Breast epithelium (tissue), 3 donors: ENCODE measurements at regions not wholly inside any gene's neighbourhood (a gene's known extent, or its start where the extent isn't known, plus 50 kb on each side); places are given as distances from the start of the nearest gene placed in this dataset.

Experiments
- POLR2A ChIP-seq: fragments of 450-650 bp; IDR thresholded peaks from one replicate; pipeline ENCODE4 v1.6.1; 2016; ENCODE audit warnings: antibody characterized with exemption, mild to moderate bottlenecking, moderate library complexity
- TF ChIP-seq, protein P1 (sequence below), 3 donors: fragments of 450-650 bp; IDR thresholded peaks; one replicate each; pipeline ENCODE4 v1.5.1; 2016 to 2017; ENCODE audit warnings: antibody characterized with exemption in 3 of 3, mild to moderate bottlenecking in 3 of 3, moderate library complexity in 3 of 3

DNA sequence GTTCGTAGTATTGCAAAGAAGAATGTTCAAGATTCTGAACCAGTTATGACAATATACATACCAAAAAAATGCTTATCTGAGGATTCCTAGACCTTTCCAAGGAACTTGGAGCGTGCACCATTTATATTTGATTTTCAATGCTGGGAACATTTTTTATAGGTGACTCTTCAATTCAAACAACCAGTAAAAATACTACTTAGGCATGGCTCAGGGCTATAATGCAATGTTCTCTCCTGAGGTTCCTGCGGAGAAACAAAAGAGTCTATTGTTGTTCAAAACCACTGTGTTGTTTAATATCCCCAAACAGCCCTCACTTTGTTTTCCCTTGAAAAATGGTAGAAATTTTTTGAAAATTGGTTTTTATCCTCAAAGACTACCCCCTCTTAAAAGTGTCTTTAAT lies 335.7 kb upstream of the IZUMO3 start:
- TF ChIP-seq, protein P1, sequence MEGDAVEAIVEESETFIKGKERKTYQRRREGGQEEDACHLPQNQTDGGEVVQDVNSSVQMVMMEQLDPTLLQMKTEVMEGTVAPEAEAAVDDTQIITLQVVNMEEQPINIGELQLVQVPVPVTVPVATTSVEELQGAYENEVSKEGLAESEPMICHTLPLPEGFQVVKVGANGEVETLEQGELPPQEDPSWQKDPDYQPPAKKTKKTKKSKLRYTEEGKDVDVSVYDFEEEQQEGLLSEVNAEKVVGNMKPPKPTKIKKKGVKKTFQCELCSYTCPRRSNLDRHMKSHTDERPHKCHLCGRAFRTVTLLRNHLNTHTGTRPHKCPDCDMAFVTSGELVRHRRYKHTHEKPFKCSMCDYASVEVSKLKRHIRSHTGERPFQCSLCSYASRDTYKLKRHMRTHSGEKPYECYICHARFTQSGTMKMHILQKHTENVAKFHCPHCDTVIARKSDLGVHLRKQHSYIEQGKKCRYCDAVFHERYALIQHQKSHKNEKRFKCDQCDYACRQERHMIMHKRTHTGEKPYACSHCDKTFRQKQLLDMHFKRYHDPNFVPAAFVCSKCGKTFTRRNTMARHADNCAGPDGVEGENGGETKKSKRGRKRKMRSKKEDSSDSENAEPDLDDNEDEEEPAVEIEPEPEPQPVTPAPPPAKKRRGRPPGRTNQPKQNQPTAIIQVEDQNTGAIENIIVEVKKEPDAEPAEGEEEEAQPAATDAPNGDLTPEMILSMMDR (IDR thresholded peaks at IDR 0.05), result no peak
- no peak for TF ChIP-seq POLR2A
